A549 (cell line): ENCODE measurements at regions not wholly inside any gene's neighbourhood (a gene's known extent, or its start where the extent isn't known, plus 50 kb on each side); places are given as distances from the start of the nearest gene placed in this dataset.
"Not testable (repeated sequence)": the region's sequence is repeated elsewhere in the genome, so short reads cannot be mapped to it uniquely, and the experiment has no call there.

Source experiments
- ATAC-seq, 2 experiments: fragments of 200-7000 bp in 1 of 2; fragments of >200 bp in 1 of 2; cut with Nextera tagmentation in 1 of 2; cut with Tn5 transposase in 1 of 2; 3 replicates each; pipeline versions ENCODE4 v1.8.0 to v1.9.1; 2018 to 2020; ENCODE audit warnings: mild to moderate bottlenecking in 1 of 2, moderate library complexity in 1 of 2
- CTCF ChIA-PET: fragments of 300-600 bp; sonication (Branson Sonifier 250); formaldehyde crosslinking; extraction: SDS; loops from one replicate; lab custom pipeline; 2021; ENCODE audit warnings: antibody characterized with exemption, inconsistent platforms; lab: Yijun Ruan, JAX
- POLR2A ChIA-PET: fragments of 350-600 bp; formaldehyde crosslinking; extraction: SDS; loops from one replicate; lab custom pipeline; 2021; ENCODE audit warnings: antibody characterized with exemption, inconsistent platforms; lab: Yijun Ruan, JAX
- DNase-seq, 2 experiments: peaks; one replicate each; pipeline versions ENCODE4 v3.0.0 to v3.0.0-alpha.2; 2011 to 2016; ENCODE audit warnings: low read depth in 1 of 2, low spot score in 1 of 2
- FAIRE-seq: peaks from 2 replicates; lab custom pipeline; 2011; peaks lifted over from hg19 to GRCh38; lab: Jason Lieb, UNC
- H3K27ac ChIP-seq, 2 experiments: fragments of >200 bp; sonication (Bioruptor Twin); formaldehyde crosslinking; 3 replicates each; pipeline ENCODE4 v1.5.1; 2016 to 2017
- H3K4me1 ChIP-seq: fragments of >200 bp; sonication (Bioruptor Twin); formaldehyde crosslinking; 3 replicates; pipeline ENCODE4 v1.6.1; 2016
- H3K4me2 ChIP-seq: fragments of >200 bp; sonication (Bioruptor Twin); formaldehyde crosslinking; 3 replicates; pipeline ENCODE4 v1.6.1; 2016
- H3K4me3 ChIP-seq: fragments of >200 bp; sonication (Bioruptor Twin); formaldehyde crosslinking; 3 replicates; pipeline ENCODE4 v1.5.1; 2016
- H3K9me3 ChIP-seq: fragments of >200 bp; sonication (Bioruptor Twin); formaldehyde crosslinking; 3 replicates; pipeline ENCODE4 v1.6.1; 2016
- CBX2 ChIP-seq: fragments of 200-600 bp; sonication (generic); IDR thresholded peaks from 2 replicates; pipeline ENCODE4 v1.6.1; 2016; ENCODE audit warnings: low read depth, mild to moderate bottlenecking, borderline replicate concordance
- CBX8 ChIP-seq: fragments of 200-600 bp; sonication (generic); IDR thresholded peaks from 2 replicates; pipeline ENCODE4 v1.6.1; 2016
- CEBPB ChIP-seq, 2 experiments: fragments of >200 bp in 1 of 2; sonication (Bioruptor Twin) in 1 of 2; formaldehyde crosslinking in 1 of 2; IDR thresholded peaks; 2 replicates each; pipeline ENCODE4 v1.6.1; 2012 to 2016
- CHD2 ChIP-seq: fragments of 150-350 bp; IDR thresholded peaks from 2 replicates; pipeline ENCODE4 v1.6.1; 2014; ENCODE audit warnings: low read length; ENCODE audit not compliant: partially characterized antibody
- CHD4 ChIP-seq: fragments of 200-600 bp; sonication (generic); IDR thresholded peaks from 2 replicates; pipeline ENCODE4 v1.6.1; 2016; ENCODE audit warnings: antibody characterized with exemption, mild to moderate bottlenecking, borderline replicate concordance
- EHF ChIP-seq: fragments of 250-450 bp; sonication (Bioruptor Pico); IDR thresholded peaks from 2 replicates; pipeline ENCODE4 v1.5.0; 2020; ENCODE audit warnings: mild to moderate bottlenecking
- FOSL2 ChIP-seq, 2 experiments: fragments of 450-650 bp in 1 of 2; fragments of >200 bp in 1 of 2; sonication (Bioruptor Twin) in 1 of 2; formaldehyde crosslinking; IDR thresholded peaks; 2 replicates each; pipeline versions ENCODE4 v1.5.0 to v1.6.1; 2016 to 2020; ENCODE audit warnings: mild to moderate bottlenecking in 1 of 2, moderate library complexity in 1 of 2
- FOXS1 ChIP-seq: fragments of 250-450 bp; sonication (Bioruptor Pico); IDR thresholded peaks from 2 replicates; pipeline ENCODE4 v1.5.0; 2020; ENCODE audit warnings: mild to moderate bottlenecking, moderate library complexity
- JUN ChIP-seq, 2 experiments: fragments of >200 bp; sonication (Bioruptor Twin); formaldehyde crosslinking; IDR thresholded peaks; 2 replicates in 1 of 2; 3 replicates in 1 of 2; pipeline ENCODE4 v1.6.1; 2016 to 2017
- JUNB ChIP-seq: fragments of >200 bp; sonication (Bioruptor Twin); formaldehyde crosslinking; IDR thresholded peaks from 2 replicates; pipeline ENCODE4 v1.6.1; 2016
- MYC ChIP-seq: IDR thresholded peaks from 2 replicates; pipeline ENCODE4 v1.6.1; 2012; ENCODE audit warnings: mild to moderate bottlenecking, inconsistent platforms, low read length, improper control_type of control experiment, borderline replicate concordance
- POLR2A ChIP-seq: IDR thresholded peaks from 2 replicates; pipeline ENCODE4 v1.6.1; 2012; ENCODE audit warnings: mild to moderate bottlenecking, low read length
- RAD21 ChIP-seq, 2 experiments: fragments of >200 bp in 1 of 2; sonication (Bioruptor Twin) in 1 of 2; formaldehyde crosslinking in 1 of 2; IDR thresholded peaks in 1 of 2; conservative IDR thresholded peaks in 1 of 2; 2 replicates in 1 of 2; 3 replicates in 1 of 2; pipeline ENCODE4 v1.6.1; 2012 to 2018; ENCODE audit warnings: inconsistent platforms in 1 of 2
- RNF2 ChIP-seq: fragments of 200-600 bp; sonication (generic); IDR thresholded peaks from 2 replicates; pipeline ENCODE4 v1.6.1; 2016; ENCODE audit warnings: low read depth, mild to moderate bottlenecking, antibody characterized with exemption, moderate library complexity, borderline replicate concordance
- SMC3 ChIP-seq: fragments of >200 bp; sonication (Bioruptor Twin); formaldehyde crosslinking; IDR thresholded peaks from 3 replicates; pipeline ENCODE4 v1.6.1; 2018; ENCODE audit warnings: inconsistent platforms
- SREBF2 ChIP-seq: fragments of 450-650 bp; IDR thresholded peaks from 2 replicates; pipeline ENCODE4 v1.6.1; 2014; ENCODE audit warnings: mild to moderate bottlenecking, moderate library complexity
- TFCP2L1 ChIP-seq: fragments of 250-450 bp; sonication (Bioruptor Pico); IDR thresholded peaks from 2 replicates; pipeline ENCODE4 v1.5.0; 2021; ENCODE audit warnings: mild to moderate bottlenecking
- ZC3H11A ChIP-seq: fragments of 450-650 bp; IDR thresholded peaks from 2 replicates; pipeline ENCODE4 v1.6.1; 2014; ENCODE audit warnings: antibody characterized with exemption, mild to moderate bottlenecking
- whole genome bisulfite sequencing: methylation state at CpG from one replicate; pipeline ENCODE4 v1.1.6; 2017; ENCODE audit errors: missing lambda C conversion rate; 5-methylcytosine and 5-hydroxymethylcytosine counted together
- TF ChIP-seq, protein P1 (sequence below): fragments of 150-350 bp; IDR thresholded peaks from 2 replicates; pipeline ENCODE4 v1.6.1; 2014; ENCODE audit warnings: low read depth, mild to moderate bottlenecking, low read length
- TF ChIP-seq, protein P2 (sequence below): IDR thresholded peaks from 2 replicates; pipeline ENCODE4 v1.6.1; 2012; ENCODE audit warnings: low read depth, borderline replicate concordance
- TF ChIP-seq, protein P3 (sequence below): fragments of >200 bp; sonication (Bioruptor Twin); formaldehyde crosslinking; IDR thresholded peaks from 3 replicates; pipeline ENCODE4 v1.6.1; 2016
- TF ChIP-seq, protein P4 (sequence below): IDR thresholded peaks from 2 replicates; pipeline ENCODE4 v1.6.1; 2012

DNA sequence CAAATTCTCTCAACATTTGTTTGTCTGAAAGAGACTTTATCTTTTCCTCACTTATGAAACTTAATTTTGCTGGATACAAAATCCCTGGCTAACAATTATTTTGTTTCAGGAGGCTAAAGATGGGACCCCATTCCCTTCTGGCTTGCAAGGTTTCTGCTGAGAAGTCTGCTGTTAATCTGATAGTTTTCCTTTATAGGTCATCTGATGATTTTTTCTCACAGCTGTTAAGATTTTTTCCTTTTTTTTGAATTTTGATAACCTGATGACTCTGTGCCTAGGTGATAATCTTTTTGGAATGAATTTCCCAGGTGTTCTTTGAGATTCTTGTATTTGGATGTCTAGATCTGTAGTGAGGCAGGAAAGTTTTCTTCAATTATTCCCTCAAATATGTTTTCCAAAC is 2661.4 kb downstream of the PCDH9 start:
- no peak for ATAC-seq
- DNase-seq = no peak
- Histone ChIP-seq H3K9me3 (peaks cover 2% of the 10 kb centered on the region; the same call in 1 of the 3 replicates), H3K27ac (no peak overlapping the region), H3K4me1 (no peaks in the 10 kb centered on the region), H3K4me3 (no peak overlapping the region), H3K4me2 (no peak overlapping the region)
- POLR2A ChIA-PET = no interaction called here
- no peak for FAIRE-seq
- CTCF ChIA-PET = no interaction called here
- no peak for TF ChIP-seq FOXS1 (CRISPR knock-in tag)
- no peak for TF ChIP-seq CBX2
- no peak for TF ChIP-seq EHF (CRISPR knock-in tag)
- TF ChIP-seq ZC3H11A = no peak
- TF ChIP-seq, protein P1, sequence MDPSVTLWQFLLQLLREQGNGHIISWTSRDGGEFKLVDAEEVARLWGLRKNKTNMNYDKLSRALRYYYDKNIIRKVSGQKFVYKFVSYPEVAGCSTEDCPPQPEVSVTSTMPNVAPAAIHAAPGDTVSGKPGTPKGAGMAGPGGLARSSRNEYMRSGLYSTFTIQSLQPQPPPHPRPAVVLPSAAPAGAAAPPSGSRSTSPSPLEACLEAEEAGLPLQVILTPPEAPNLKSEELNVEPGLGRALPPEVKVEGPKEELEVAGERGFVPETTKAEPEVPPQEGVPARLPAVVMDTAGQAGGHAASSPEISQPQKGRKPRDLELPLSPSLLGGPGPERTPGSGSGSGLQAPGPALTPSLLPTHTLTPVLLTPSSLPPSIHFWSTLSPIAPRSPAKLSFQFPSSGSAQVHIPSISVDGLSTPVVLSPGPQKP = no peak
- no peak for TF ChIP-seq POLR2A
- TF ChIP-seq SREBF2 = no peak
- TF ChIP-seq RAD21 (conservative IDR thresholded peaks at IDR 0.05 in 1 of 2, IDR thresholded peaks at IDR 0.05 in 1 of 2) = no peak
- TF ChIP-seq, protein P2, sequence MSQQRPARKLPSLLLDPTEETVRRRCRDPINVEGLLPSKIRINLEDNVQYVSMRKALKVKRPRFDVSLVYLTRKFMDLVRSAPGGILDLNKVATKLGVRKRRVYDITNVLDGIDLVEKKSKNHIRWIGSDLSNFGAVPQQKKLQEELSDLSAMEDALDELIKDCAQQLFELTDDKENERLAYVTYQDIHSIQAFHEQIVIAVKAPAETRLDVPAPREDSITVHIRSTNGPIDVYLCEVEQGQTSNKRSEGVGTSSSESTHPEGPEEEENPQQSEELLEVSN = no peak
- TF ChIP-seq FOSL2 (IDR thresholded peaks at IDR 0.05) = no peak
- no peak for TF ChIP-seq FOSL2 (CRISPR knock-in tag; IDR thresholded peaks at IDR 0.05)
- TF ChIP-seq TFCP2L1 = no peak
- no peak for TF ChIP-seq JUN (IDR thresholded peaks at IDR 0.05)
- no peak for TF ChIP-seq CHD2
- TF ChIP-seq, all 56 proteins: peak for 0

DNA sequence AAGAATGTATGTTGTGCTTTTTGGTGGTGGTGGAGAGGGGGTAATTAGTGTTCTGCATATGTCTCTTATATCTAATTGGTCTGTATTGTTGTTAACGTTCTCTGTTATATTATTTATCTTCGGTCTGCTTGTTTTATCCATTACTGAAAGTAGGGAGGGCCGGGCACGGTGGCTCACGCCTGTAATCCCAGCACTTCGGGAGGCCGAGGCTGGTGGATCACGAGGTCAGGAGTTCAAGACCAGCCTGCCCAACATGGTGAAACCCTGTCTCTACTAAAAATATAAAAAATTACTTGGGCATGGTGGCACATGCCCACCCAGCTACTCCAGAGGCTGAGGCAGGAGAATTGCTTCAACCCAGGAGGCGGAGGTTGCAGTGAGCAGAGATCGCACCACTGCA is 2672.1 kb downstream of the PCDH9 start:
- H3K4me1 ChIP-seq, H3K27ac ChIP-seq, FAIRE-seq, H3K4me2 ChIP-seq, DNase-seq, CTCF ChIA-PET, H3K9me3 ChIP-seq, ATAC-seq, H3K4me3 ChIP-seq, POLR2A ChIA-PET: not testable (repeated sequence)
- 92% methylated on average over 10 of the region's 10 CpGs for WGBS

DNA sequence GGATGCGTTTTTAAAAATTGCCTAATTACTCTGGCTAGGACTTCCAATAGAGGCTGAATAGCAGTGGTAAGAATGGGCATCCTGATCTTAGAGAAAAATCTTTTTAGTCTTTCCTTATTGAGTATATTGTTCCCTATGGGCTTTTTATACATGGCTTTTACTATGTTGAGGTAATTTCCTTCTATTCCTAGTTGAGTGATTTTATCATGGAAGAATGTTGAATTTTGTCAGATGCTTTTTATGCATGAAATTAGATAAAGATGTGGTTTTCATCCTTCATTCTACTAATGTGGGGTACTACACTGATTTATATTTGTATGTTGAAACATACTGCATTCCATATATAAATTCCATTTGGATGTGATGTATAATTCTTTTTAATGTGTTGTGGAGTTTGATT is 2673.8 kb downstream of the PCDH9 start:
- TF ChIP-seq CBX8 = no peak
- no peak for TF ChIP-seq SMC3
- TF ChIP-seq MYC = no peak
- TF ChIP-seq RNF2 = no peak
- TF ChIP-seq JUNB = no peak
- TF ChIP-seq CEBPB (IDR thresholded peaks at IDR 0.05) = no peak
- no peak for TF ChIP-seq RAD21 (conservative IDR thresholded peaks at IDR 0.05 in 1 of 2, IDR thresholded peaks at IDR 0.05 in 1 of 2)
- TF ChIP-seq, protein P3, sequence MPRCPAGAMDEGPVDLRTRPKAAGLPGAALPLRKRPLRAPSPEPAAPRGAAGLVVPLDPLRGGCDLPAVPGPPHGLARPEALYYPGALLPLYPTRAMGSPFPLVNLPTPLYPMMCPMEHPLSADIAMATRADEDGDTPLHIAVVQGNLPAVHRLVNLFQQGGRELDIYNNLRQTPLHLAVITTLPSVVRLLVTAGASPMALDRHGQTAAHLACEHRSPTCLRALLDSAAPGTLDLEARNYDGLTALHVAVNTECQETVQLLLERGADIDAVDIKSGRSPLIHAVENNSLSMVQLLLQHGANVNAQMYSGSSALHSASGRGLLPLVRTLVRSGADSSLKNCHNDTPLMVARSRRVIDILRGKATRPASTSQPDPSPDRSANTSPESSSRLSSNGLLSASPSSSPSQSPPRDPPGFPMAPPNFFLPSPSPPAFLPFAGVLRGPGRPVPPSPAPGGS = no peak
- TF ChIP-seq, protein P4, sequence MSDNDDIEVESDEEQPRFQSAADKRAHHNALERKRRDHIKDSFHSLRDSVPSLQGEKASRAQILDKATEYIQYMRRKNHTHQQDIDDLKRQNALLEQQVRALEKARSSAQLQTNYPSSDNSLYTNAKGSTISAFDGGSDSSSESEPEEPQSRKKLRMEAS = no peak
- no peak for TF ChIP-seq ZC3H11A
- TF ChIP-seq CHD4 = no peak
- Histone ChIP-seq H3K4me1 (0 out of 3 replicates have a peak, but pooled peaks cover 2% of the 10 kb centered on the region), H3K4me2 (no peak overlapping the region), H3K4me3 (no peak overlapping the region), H3K27ac (no peak overlapping the region), H3K9me3 (no peaks in the 10 kb centered on the region)
- CTCF ChIA-PET = no interaction called here
- ATAC-seq = no peak
- WGBS = 92% methylated on average over 1 of the region's 1 CpG
- no peak for DNase-seq
- POLR2A ChIA-PET = no interaction called here
- no peak for FAIRE-seq
